ENCODE measurements at regions not wholly inside any gene's neighbourhood (a gene's known extent, or its start where the extent isn't known, plus 50 kb on each side); places are given as distances from the start of the nearest gene placed in this dataset.

GRCh38 chr14:61190341-61190740, 90.8 kb downstream of the TMEM30B start:
- Histone ChIP-seq H3K27me3 (ENCODE audit: control insufficient read depth, insufficient read depth, low read length, poor library complexity, severe bottlenecking) (no peaks in the 10 kb centered on the region), H3K36me3 (ENCODE audit: control insufficient read depth, insufficient read depth, low read length) (no peaks in the 10 kb centered on the region), H3K27ac (ENCODE audit: low read depth, low read length) (no peak overlapping the region), H3K9me3 (ENCODE audit: control insufficient read depth, low read length) (no peaks in the 10 kb centered on the region), H3K4me1 (ENCODE audit: control insufficient read depth, insufficient read depth, low read length) (no peaks in the 10 kb centered on the region), H3K9ac (ENCODE audit: extremely low read depth, low read length, poor library complexity, severe bottlenecking) (no peak overlapping the region), H3K4me3 (ENCODE audit: low read length) (no peak overlapping the region)
- H3K27ac Mint-ChIP-seq: no peak overlapping the region
- DNase-seq: no peak
- WGBS, 2 experiments (ENCODE audit: insufficient coverage in 1 of 2, insufficient read length in 1 of 2): 76 to 86% methylated on average over 6 of the region's 6 CpGs
- peaks cover 15% of the 10 kb centered on the region for H3K27me3 Mint-ChIP-seq (ENCODE audit: insufficient read depth)
- H3K4me3 Mint-ChIP-seq: no peak overlapping the region
- no peaks in the 10 kb centered on the region for H3K36me3 Mint-ChIP-seq (ENCODE audit: low read depth)
- peaks cover 23% of the 10 kb centered on the region for H3K4me1 Mint-ChIP-seq
- TF ChIP-seq CTCF (conservative IDR thresholded peaks at IDR 0.05): no peak
- no peaks in the 10 kb centered on the region for H3K9me3 Mint-ChIP-seq

- H3K27me3 ChIP-seq (ENCODE audit: control insufficient read depth, insufficient read depth, low read length, poor library complexity, severe bottlenecking): no peaks in the 10 kb centered on the region
- peak overlapping the region; percentile 40 for H3K4me3 Mint-ChIP-seq
- H3K4me3 ChIP-seq (ENCODE audit: low read length): peak overlapping the region; percentile 6
- 23 to 28% methylated on average over 19 to 26 of the region's 27 CpGs for WGBS, 2 experiments (ENCODE audit: insufficient coverage in 1 of 2, insufficient read length in 1 of 2)
- H3K36me3 Mint-ChIP-seq (ENCODE audit: low read depth): no peaks in the 10 kb centered on the region
- H3K27ac Mint-ChIP-seq: no peak overlapping the region
- DNase-seq: peak; percentile 91
- no peaks in the 10 kb centered on the region for H3K4me1 ChIP-seq (ENCODE audit: control insufficient read depth, insufficient read depth, low read length)
- no peak overlapping the region for H3K27ac ChIP-seq (ENCODE audit: low read depth, low read length)
- H3K4me1 Mint-ChIP-seq: peaks cover 23% of the 10 kb centered on the region
- H3K9me3 ChIP-seq (ENCODE audit: control insufficient read depth, low read length): no peaks in the 10 kb centered on the region
- H3K36me3 ChIP-seq (ENCODE audit: control insufficient read depth, insufficient read depth, low read length): no peaks in the 10 kb centered on the region
- TF ChIP-seq CTCF (conservative IDR thresholded peaks at IDR 0.05): peak; percentile 83
- H3K27me3 Mint-ChIP-seq (ENCODE audit: insufficient read depth): peaks cover 15% of the 10 kb centered on the region
- no peak overlapping the region for H3K9ac ChIP-seq (ENCODE audit: extremely low read depth, low read length, poor library complexity, severe bottlenecking)
- H3K9me3 Mint-ChIP-seq: no peaks in the 10 kb centered on the region
Observed at GRCh38 chr14:61188978-61189808, 91.9 kb downstream of the TMEM30B start.

- no peak for TF ChIP-seq CTCF (conservative IDR thresholded peaks at IDR 0.05)
- DNase-seq: peak; percentile 75
- Mint-ChIP-seq H3K4me1 (peaks cover 23% of the 10 kb centered on the region), H3K27me3 (ENCODE audit: insufficient read depth) (peaks cover 15% of the 10 kb centered on the region), H3K36me3 (ENCODE audit: low read depth) (no peaks in the 10 kb centered on the region), H3K27ac (no peak overlapping the region), H3K4me3 (no peak overlapping the region), H3K9me3 (no peaks in the 10 kb centered on the region)
- no peak overlapping the region for H3K4me3 ChIP-seq (ENCODE audit: low read length)
- H3K36me3 ChIP-seq (ENCODE audit: control insufficient read depth, insufficient read depth, low read length): no peaks in the 10 kb centered on the region
- H3K9ac ChIP-seq (ENCODE audit: extremely low read depth, low read length, poor library complexity, severe bottlenecking): no peak overlapping the region
- H3K27ac ChIP-seq (ENCODE audit: low read depth, low read length): no peak overlapping the region
- no peaks in the 10 kb centered on the region for H3K4me1 ChIP-seq (ENCODE audit: control insufficient read depth, insufficient read depth, low read length)
- H3K9me3 ChIP-seq (ENCODE audit: control insufficient read depth, low read length): no peaks in the 10 kb centered on the region
- no peaks in the 10 kb centered on the region for H3K27me3 ChIP-seq (ENCODE audit: control insufficient read depth, insufficient read depth, low read length, poor library complexity, severe bottlenecking)
- 60 to 95% methylated on average over 1 to 18 of the region's 21 CpGs for WGBS, 2 experiments (ENCODE audit: insufficient coverage in 1 of 2, insufficient read length in 1 of 2)
Observed at GRCh38 chr14:61188196-61188595, 92.9 kb downstream of the TMEM30B start.
